IPS DF 19.7 (cell line): ENCODE measurements at regions not wholly inside any gene's neighbourhood (a gene's known extent, or its start where the extent isn't known, plus 50 kb on each side); places are given as distances from the start of the nearest gene placed in this dataset.

Experiments used
- DNase-seq: peaks from one replicate; pipeline ENCODE4 v3.0.0-alpha.2; 2013; ENCODE audit warnings: low read depth, low spot score

DNA sequence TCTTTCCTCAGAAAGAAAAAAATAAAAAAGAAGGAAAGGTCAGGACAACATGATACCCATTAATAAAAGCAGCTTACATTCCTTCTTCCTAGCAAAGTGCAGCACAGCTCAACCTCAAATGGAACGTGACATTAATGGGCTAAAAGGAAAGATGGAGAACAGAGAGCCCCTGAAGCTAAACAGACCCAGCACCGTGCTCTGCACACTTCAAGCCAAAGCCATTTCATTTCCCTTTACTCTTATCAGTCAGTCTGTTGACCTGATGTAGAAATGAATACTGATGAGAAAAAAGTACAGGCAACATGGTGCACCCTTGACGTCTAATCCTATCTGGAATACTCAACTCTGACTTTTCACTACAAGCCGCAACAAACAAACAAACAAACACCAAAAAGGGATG is 57.7 kb upstream of the EDNRA start:
- no peak for DNase-seq

DNA sequence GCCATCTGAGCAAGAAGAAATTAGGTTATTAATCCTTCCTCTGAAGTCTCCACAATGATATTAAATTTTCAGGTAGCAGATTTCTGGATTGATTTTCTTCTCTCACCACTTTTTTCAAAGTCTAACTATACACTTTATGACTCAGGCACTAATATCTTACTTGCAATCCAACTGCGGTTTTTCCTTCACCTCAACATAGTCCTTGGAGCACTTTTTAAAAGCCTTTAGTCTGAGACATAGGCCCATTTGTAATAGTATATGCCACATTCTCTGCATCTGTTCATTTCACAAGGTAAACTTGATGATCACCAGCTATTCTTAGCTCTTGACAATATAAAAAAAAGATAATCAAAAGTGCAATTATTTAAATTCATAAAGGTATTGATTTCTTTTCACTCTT is 55.9 kb upstream of the EDNRA start:
- DNase-seq = no peak

DNA sequence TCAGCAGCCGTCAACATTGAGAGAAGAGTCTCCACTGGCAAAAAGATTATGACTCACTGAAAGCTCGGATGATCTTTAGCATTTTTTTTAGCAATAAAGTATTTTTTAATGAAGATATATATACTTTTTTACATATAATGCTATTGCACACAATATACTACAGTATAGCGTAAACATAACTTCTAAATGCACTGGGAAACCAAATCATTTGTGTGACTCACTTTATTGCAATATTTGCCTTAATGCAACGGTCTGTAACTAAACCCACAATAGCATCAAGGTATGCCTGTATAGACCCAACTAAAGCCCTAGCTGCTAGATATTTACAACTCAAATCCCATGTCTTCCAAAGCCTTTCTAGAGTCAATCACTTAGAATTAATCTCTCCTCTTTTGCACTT is 52.3 kb upstream of the EDNRA start:
- DNase-seq = no peak

GRCh38 chr4:147430111-147430510 is 50.8 kb upstream of the EDNRA start:
- no peak for DNase-seq
